Heart right ventricle (tissue), 16 donors: ENCODE measurements at regions not wholly inside any gene's neighbourhood (a gene's known extent, or its start where the extent isn't known, plus 50 kb on each side); places are given as distances from the start of the nearest gene placed in this dataset.

Source experiments
- ATAC-seq, 8 donors: fragments of 200-7000 bp; cut with Tn5 transposase; one replicate each; pipeline ENCODE4 v1.9.1; 2020; ENCODE audit warnings: mild to moderate bottlenecking in 8 of 8, moderate library complexity in 8 of 8, moderate number of reproducible peaks in 1 of 8
- DNase-seq, 2 donors: peaks; one replicate each; pipeline ENCODE4 v3.0.0-alpha.2; 2020
- H3K27ac ChIP-seq, 10 donors: fragments of 200-600 bp; sonication (generic) in 2 of 10; one replicate each; pipeline versions ENCODE4 v1.5.0 to v1.8.0; 2020 to 2022; ENCODE audit warnings: mild to moderate bottlenecking in 3 of 10
- H3K27me3 ChIP-seq, 7 donors: fragments of 200-600 bp; one replicate each; pipeline ENCODE4 v1.8.0; 2021 to 2022; ENCODE audit warnings: mild to moderate bottlenecking in 2 of 7
- H3K36me3 ChIP-seq, 9 donors: fragments of 200-600 bp; sonication (generic) in 1 of 9; one replicate each; pipeline versions ENCODE4 v1.5.0 to v1.8.0; 2020 to 2022; ENCODE audit warnings: mild to moderate bottlenecking in 2 of 9
- H3K4me1 ChIP-seq, 9 donors: fragments of 200-600 bp; sonication (generic) in 1 of 9; one replicate each; pipeline versions ENCODE4 v1.5.0 to v1.8.0; 2020 to 2022; ENCODE audit warnings: mild to moderate bottlenecking in 4 of 9
- H3K4me3 ChIP-seq, 10 donors: fragments of 200-600 bp; sonication (generic) in 2 of 10; one replicate each; pipeline versions ENCODE4 v1.5.0 to v1.8.0; 2020 to 2022; ENCODE audit warnings: mild to moderate bottlenecking in 7 of 10, moderate library complexity in 2 of 10
- H3K9me3 ChIP-seq, 11 donors: fragments of 200-600 bp in 10 of 11; sonication (generic) in 2 of 11; one replicate each; pipeline versions ENCODE4 v1.5.0 to v1.8.0; 2013 to 2022; ENCODE audit warnings: mild to moderate bottlenecking in 2 of 11, control low read depth in 1 of 11, moderate library complexity in 1 of 11
- CTCF ChIP-seq, 9 donors: fragments of 200-600 bp; sonication (generic) in 2 of 9; IDR thresholded peaks; one replicate each; pipeline versions ENCODE4 v1.5.0 to v1.8.0; 2021 to 2022; ENCODE audit warnings: antibody characterized with exemption in 9 of 9, mild to moderate bottlenecking in 5 of 9, moderate library complexity in 1 of 9
- WGBS, 2 donors: extraction: QIAGEN DNeasy Blood & Tissue Kit; methylation state at CpG; one replicate each; pipeline ENCODE4 v1.1.7; 2013; ENCODE audit warnings: inconsistent platforms in 1 of 2; 5-methylcytosine and 5-hydroxymethylcytosine counted together
- intact Hi-C, 10 donors: fragments of 100-400 bp; cut with DNase I; formaldehyde crosslinking; loops; one replicate each; pipeline versions ENCODE4 v1.11.1 to v1.14.2; 2022
- donor health status: Arrhythmogenic right ventricular cardiomyopathy.
- donor health status: ischemic (EF 13 %, LVEDD 7.1; RV severe dilation, severe dysfunction).
- donor health status: healthy with polysubstance abuse.
- donor health status: DM: no; HTN: yes; CAD: no.
- donor health status: DM: no; HTN: no; CAD: no.
- donor health status: ischemic (EF 25% LVEDD 6.9; RV normal size, moderate dysfunction).
- donor health status: ischemic (EF 25% LVEDD 5.7; RV mildly dilated, moderate dysfunction).
- donor health status: healthy.
- donor health status: DM: yes; HTN: yes; CAD: no.
- donor health status: Ischemic cardiomyopathy.
- donor health status: ischemic (EF 35%, LVEDD 5.7; RV mildly dilated, moderate dysfunction).
- donor health status: nonischemic (EF 11% LVEDD 7.7; RV severe dilation, severe dysfunction).
- donor health status: DM: yes; HTN: yes; CAD: no.
- donor health status: PGD.
- donor health status: ischemic (EF 29% LVEDD 5.4; RV normal size, mild dysfunction).
- donor health status: nonischemic (EF 23%, LVEDD 6.1; RV moderate dilation, normal function).

- TF ChIP-seq CTCF (IDR thresholded peaks at IDR 0.05) = no peak
- no peak for ATAC-seq
These were observed 224.7 kb upstream of the SFRP2 start for GRCh38 chr4:154013576-154013975.

GRCh38 chr4:154010371-154010770, 221.5 kb upstream of the SFRP2 start:
- WGBS, 2 donors = 59 to 71% methylated on average over 7 of the region's 7 CpGs
- H3K9me3 ChIP-seq = no peaks in the 10 kb centered on the region
- peaks cover 0 to 3% (median 0%) of the 10 kb centered on the region in 9 donors for H3K4me1 ChIP-seq
- ATAC-seq (peak in 1 of 8 donors; percentile 13), DNase-seq (no peak)
- H3K27me3 ChIP-seq = no peaks in the 10 kb centered on the region
- no peak for TF ChIP-seq CTCF (IDR thresholded peaks at IDR 0.05)
- H3K27ac ChIP-seq = peak overlapping the region in 3 of 10 donors; percentile 6 to 41 (median 9)
- no peaks in the 10 kb centered on the region for H3K36me3 ChIP-seq
- intact Hi-C loops = loop anchor here in 1 of 10 donors (10.0 kb wide), 1 partner anchor 216 kb away; no protein-coding TSS in a partner anchor
- no peak overlapping the region for H3K4me3 ChIP-seq

More at GRCh38 chr4:154013576-154013975, 224.7 kb upstream of the SFRP2 start:
- intact Hi-C loops = loop anchor here in 1 of 10 donors (10.0 kb wide), 1 partner anchor 219 kb away; no protein-coding TSS in a partner anchor
- Histone ChIP-seq H3K27me3 (peaks cover 0 to 7% (median 0%) of the 10 kb centered on the region in 7 donors), H3K9me3 (no peaks in the 10 kb centered on the region), H3K27ac (no peak overlapping the region), H3K4me1 (peaks cover 0 to 3% (median 0%) of the 10 kb centered on the region in 9 donors), H3K4me3 (no peak overlapping the region), H3K36me3 (no peaks in the 10 kb centered on the region)
- DNase-seq = no peak

GRCh38 chr4:154009788-154010187, 220.9 kb upstream of the SFRP2 start:
- intact Hi-C loops = loop anchor here in 1 of 10 donors (10.0 kb wide), 1 partner anchor 215 kb away; no protein-coding TSS in a partner anchor
- ATAC-seq (peak in 2 of 8 donors; percentile 68 to 69), DNase-seq (no peak)
- Histone ChIP-seq H3K36me3 (no peaks in the 10 kb centered on the region), H3K4me1 (peaks cover 0 to 8% (median 0%) of the 10 kb centered on the region in 9 donors), H3K27me3 (no peaks in the 10 kb centered on the region), H3K9me3 (no peaks in the 10 kb centered on the region), H3K4me3 (no peak overlapping the region), H3K27ac (peak overlapping the region in 3 of 10 donors; percentile 6 to 41 (median 9))
- 61% methylated on average over 6 of the region's 6 CpGs for WGBS, 2 donors
- TF ChIP-seq CTCF (IDR thresholded peaks at IDR 0.05) = no peak

- Histone ChIP-seq H3K36me3 (no peaks in the 10 kb centered on the region), H3K27me3 (no peaks in the 10 kb centered on the region), H3K4me3 (no peak overlapping the region), H3K4me1 (peaks cover 0 to 10% (median 0%) of the 10 kb centered on the region in 9 donors), H3K9me3 (no peaks in the 10 kb centered on the region), H3K27ac (no peak overlapping the region)
- intact Hi-C loops = no loop called here
- ATAC-seq = peak in 1 of 8 donors; percentile 43
- TF ChIP-seq CTCF (IDR thresholded peaks at IDR 0.05) = no peak
- 70 to 85% methylated on average over 2 of the region's 2 CpGs for WGBS, 2 donors
- DNase-seq = no peak
These were observed 220.3 kb upstream of the SFRP2 start for GRCh38 chr4:154009191-154009590.
